Lung (tissue), 11 donors: ENCODE measurements at regions not wholly inside any gene's neighbourhood (a gene's known extent, or its start where the extent isn't known, plus 50 kb on each side); places are given as distances from the start of the nearest gene placed in this dataset.

ENCODE experiments used
- ATAC-seq: fragments of 200-7000 bp; cut with Tn5 transposase; one replicate; pipeline ENCODE4 v1.9.1; 2020; ENCODE audit warnings: moderate number of reproducible peaks; ENCODE audit not compliant: insufficient read depth, low FRiP score
- DNase-seq, 3 donors: peaks; one replicate each; pipeline ENCODE4 v3.0.0-alpha.2; 2013 to 2017
- H3K27ac ChIP-seq, 2 donors: one replicate each; pipeline ENCODE4 v1.5.1; 2013; ENCODE audit warnings: mild to moderate bottlenecking in 2 of 2, moderate library complexity in 2 of 2, control low read depth in 1 of 2, inconsistent platforms in 1 of 2, low read depth in 1 of 2, low read length in 1 of 2
- H3K27me3 ChIP-seq, 3 donors: one replicate each; pipeline ENCODE4 v1.5.1; 2013; ENCODE audit warnings: low read length in 2 of 3; ENCODE audit not compliant: control insufficient read depth in 3 of 3, insufficient read depth in 3 of 3
- H3K36me3 ChIP-seq, 4 donors: one replicate each; pipeline ENCODE4 v1.5.1; 2013; ENCODE audit warnings: low read length in 4 of 4, mild to moderate bottlenecking in 1 of 4, moderate library complexity in 1 of 4; ENCODE audit not compliant: control insufficient read depth in 4 of 4, insufficient read depth in 4 of 4
- H3K4me1 ChIP-seq, 5 donors: one replicate each; pipeline ENCODE4 v1.5.1; 2013; ENCODE audit warnings: low read length in 5 of 5, mild to moderate bottlenecking in 2 of 5, moderate library complexity in 1 of 5; ENCODE audit not compliant: control insufficient read depth in 5 of 5, insufficient read depth in 5 of 5
- H3K4me3 ChIP-seq: one replicate; pipeline ENCODE4 v1.5.1; 2013; ENCODE audit warnings: mild to moderate bottlenecking, control low read depth, moderate library complexity
- H3K9ac ChIP-seq, 2 donors: one replicate each; pipeline ENCODE4 v1.5.1; 2013; ENCODE audit warnings: low read length in 2 of 2, control low read depth in 1 of 2; ENCODE audit not compliant: insufficient read depth in 1 of 2
- H3K9me3 ChIP-seq, 4 donors: one replicate each; pipeline ENCODE4 v1.5.1; 2013; ENCODE audit warnings: low read length in 3 of 4, mild to moderate bottlenecking in 1 of 4, moderate library complexity in 1 of 4; ENCODE audit not compliant: control insufficient read depth in 4 of 4, insufficient read depth in 3 of 4
- CTCF ChIP-seq: IDR thresholded peaks from 2 replicates; pipeline ENCODE4 v1.5.1; 2012; ENCODE audit warnings: mild to moderate bottlenecking; ENCODE audit errors: control extremely low read depth, extremely low read depth
- WGBS, 2 donors: extraction: QIAGEN DNeasy Blood & Tissue Kit; methylation state at CpG; one replicate each; pipeline ENCODE4 v1.1.7; 2013; 5-methylcytosine and 5-hydroxymethylcytosine counted together
- donor health status: control.
- donor health status: control.
- donor health status: Bipolar disorder and iron deficiency.
- donor health status: healthy.
- donor health status: DM: yes; HTN: yes; CAD: no.

- 41 to 75% methylated on average over 3 of the region's 3 CpGs for WGBS, 2 donors
- Histone ChIP-seq H3K27me3 (no peaks in the 10 kb centered on the region), H3K9ac (no peak overlapping the region), H3K9me3 (no peaks in the 10 kb centered on the region), H3K4me1 (no peaks in the 10 kb centered on the region), H3K4me3 (no peak overlapping the region), H3K27ac (no peak overlapping the region), H3K36me3 (no peaks in the 10 kb centered on the region)
- no peak for TF ChIP-seq CTCF
- DNase-seq (no peak), ATAC-seq (no peak)
Measured at GRCh38 chr1:198455966-198456365, 84.5 kb downstream of the ATP6V1G3 start.

GRCh38 chr1:198449727-198450433 is 90.6 kb downstream of the ATP6V1G3 start:
- no peak for TF ChIP-seq CTCF
- no peak overlapping the region for H3K27ac ChIP-seq
- DNase-seq, result peak in 2 of 3 donors; percentile 43 to 60
- H3K9ac ChIP-seq, result no peak overlapping the region
- 35 to 50% methylated on average over 3 of the region's 3 CpGs for whole genome bisulfite sequencing, 2 donors
- H3K4me3 ChIP-seq, result no peak overlapping the region
- no peaks in the 10 kb centered on the region for H3K27me3 ChIP-seq
- H3K4me1 ChIP-seq, result peaks cover 0 to 7% (median 0%) of the 10 kb centered on the region in 5 donors
- H3K36me3 ChIP-seq, result no peaks in the 10 kb centered on the region
- ATAC-seq, result peak; percentile 72
- H3K9me3 ChIP-seq, result no peaks in the 10 kb centered on the region

- peak; percentile 57 for ATAC-seq
- Histone ChIP-seq H3K27me3 (no peaks in the 10 kb centered on the region), H3K27ac (no peak overlapping the region), H3K36me3 (no peaks in the 10 kb centered on the region), H3K4me3 (no peak overlapping the region), H3K4me1 (peaks cover 0 to 7% (median 0%) of the 10 kb centered on the region in 5 donors), H3K9ac (no peak overlapping the region), H3K9me3 (no peaks in the 10 kb centered on the region)
- no peak for TF ChIP-seq CTCF
- DNase-seq, result peak in 1 of 3 donors; percentile 22
Measured at GRCh38 chr1:198449261-198449660, 91.2 kb downstream of the ATP6V1G3 start.

GRCh38 chr1:198447468-198447867 is 93.0 kb downstream of the ATP6V1G3 start:
- Histone ChIP-seq H3K4me1 (peaks cover 0 to 7% (median 0%) of the 10 kb centered on the region in 5 donors), H3K9me3 (no peaks in the 10 kb centered on the region), H3K4me3 (no peak overlapping the region), H3K27ac (no peak overlapping the region), H3K27me3 (no peaks in the 10 kb centered on the region), H3K9ac (no peak overlapping the region), H3K36me3 (no peaks in the 10 kb centered on the region)
- TF ChIP-seq CTCF, result no peak
- WGBS, 2 donors, result 83 to 91% methylated on average over 1 of the region's 1 CpG
- DNase-seq, result no peak
- ATAC-seq, result no peak
